Ammon's horn (tissue), 1 donor: ENCODE measurements at regions not wholly inside any gene's neighbourhood (a gene's known extent, or its start where the extent isn't known, plus 50 kb on each side); places are given as distances from the start of the nearest gene placed in this dataset.
A peak's percentile ranks its signal among the peaks of the same experiment; 100 is the strongest.
"Not testable (repeated sequence)": the region's sequence is repeated elsewhere in the genome, so short reads cannot be mapped to it uniquely, and the experiment has no call there.

Experiments
- DNase-seq: peaks from one replicate; pipeline ENCODE4 v3.0.0-alpha.2; 2016; ENCODE audit warnings: low spot score

GRCh38 chr2:5617796-5618195 lies 74.4 kb upstream of the SOX11 start:
- no peak for DNase-seq

- DNase-seq = peak; percentile 7
Observed at GRCh38 chr2:5618271-5618670, 73.9 kb upstream of the SOX11 start.

GRCh38 chr2:5625556-5626065 lies 66.6 kb upstream of the SOX11 start:
- not testable (repeated sequence) for DNase-seq

GRCh38 chr2:5628484-5628883 lies 63.7 kb upstream of the SOX11 start:
- DNase-seq = not testable (repeated sequence)

- DNase-seq = not testable (repeated sequence)
Observed at GRCh38 chr2:5629510-5629909, 62.7 kb upstream of the SOX11 start.

- not testable (repeated sequence) for DNase-seq
Observed at GRCh38 chr2:5637051-5637450, 55.1 kb upstream of the SOX11 start.
